ENCODE measurements at regions not wholly inside any gene's neighbourhood (a gene's known extent, or its start where the extent isn't known, plus 50 kb on each side); places are given as distances from the start of the nearest gene placed in this dataset.

DNA sequence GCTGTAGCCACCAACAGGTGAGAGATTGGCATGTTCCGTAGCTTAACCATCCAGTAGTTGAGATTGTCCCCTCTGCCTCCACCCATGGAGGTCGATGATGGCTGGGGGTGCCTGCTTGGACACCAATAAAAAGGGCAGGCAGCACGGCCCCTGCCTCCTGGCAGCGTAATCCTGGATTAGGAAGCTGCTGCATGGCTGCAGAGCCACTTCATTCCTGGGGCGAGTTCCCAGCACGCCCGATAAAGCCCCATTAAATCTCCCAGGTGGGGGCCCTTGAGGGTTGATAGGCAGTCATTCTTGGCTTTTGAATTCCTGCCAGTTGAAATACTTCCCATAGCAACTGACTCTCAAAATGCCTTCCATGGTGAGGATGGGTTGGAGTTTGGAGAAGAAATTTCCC lies 67.8 kb downstream of the PLXNA1 start:
- no peaks in the 10 kb centered on the region for H3K79me2 ChIP-seq (ENCODE audit: insufficient read depth, low read length)
- no peak overlapping the region for H3K27ac ChIP-seq (ENCODE audit: low read depth, low read length)
- H3F3A ChIP-seq (ENCODE audit: insufficient read depth): no peaks in the 10 kb centered on the region
- H3K4me3 ChIP-seq (ENCODE audit: insufficient read depth, low read length, poor library complexity, severe bottlenecking): no peak overlapping the region
- H3K9me3 ChIP-seq (ENCODE audit: insufficient read depth, low read length): peaks cover 17% of the 10 kb centered on the region; the same call in 1 of the 2 replicates
- H3K9ac ChIP-seq (ENCODE audit: low read length): no peak overlapping the region
- no peak overlapping the region for H3K4me2 ChIP-seq (ENCODE audit: low read depth, low read length, poor library complexity, severe bottlenecking)
- H2AFZ ChIP-seq (ENCODE audit: low read depth, low read length, severe bottlenecking): no peak overlapping the region
- no peaks in the 10 kb centered on the region for H4K20me1 ChIP-seq (ENCODE audit: low read depth, low read length)
- no peak for TF ChIP-seq EZH2phosphoT487 (conservative IDR thresholded peaks at IDR 0.05; ENCODE audit: low read length)
- TF ChIP-seq, protein P1, sequence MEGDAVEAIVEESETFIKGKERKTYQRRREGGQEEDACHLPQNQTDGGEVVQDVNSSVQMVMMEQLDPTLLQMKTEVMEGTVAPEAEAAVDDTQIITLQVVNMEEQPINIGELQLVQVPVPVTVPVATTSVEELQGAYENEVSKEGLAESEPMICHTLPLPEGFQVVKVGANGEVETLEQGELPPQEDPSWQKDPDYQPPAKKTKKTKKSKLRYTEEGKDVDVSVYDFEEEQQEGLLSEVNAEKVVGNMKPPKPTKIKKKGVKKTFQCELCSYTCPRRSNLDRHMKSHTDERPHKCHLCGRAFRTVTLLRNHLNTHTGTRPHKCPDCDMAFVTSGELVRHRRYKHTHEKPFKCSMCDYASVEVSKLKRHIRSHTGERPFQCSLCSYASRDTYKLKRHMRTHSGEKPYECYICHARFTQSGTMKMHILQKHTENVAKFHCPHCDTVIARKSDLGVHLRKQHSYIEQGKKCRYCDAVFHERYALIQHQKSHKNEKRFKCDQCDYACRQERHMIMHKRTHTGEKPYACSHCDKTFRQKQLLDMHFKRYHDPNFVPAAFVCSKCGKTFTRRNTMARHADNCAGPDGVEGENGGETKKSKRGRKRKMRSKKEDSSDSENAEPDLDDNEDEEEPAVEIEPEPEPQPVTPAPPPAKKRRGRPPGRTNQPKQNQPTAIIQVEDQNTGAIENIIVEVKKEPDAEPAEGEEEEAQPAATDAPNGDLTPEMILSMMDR (IDR thresholded peaks at IDR 0.05; ENCODE audit: insufficient read depth, low read length, poor library complexity, severe bottlenecking): no peak
- H3K9me2 ChIP-seq (replicated peaks; ENCODE audit: insufficient read depth, low read length): no peaks in the 10 kb centered on the region
- H3K36me3 ChIP-seq (ENCODE audit: low read length): no peaks in the 10 kb centered on the region
- H3K27me3 ChIP-seq (ENCODE audit: low read length): no peaks in the 10 kb centered on the region

DNA sequence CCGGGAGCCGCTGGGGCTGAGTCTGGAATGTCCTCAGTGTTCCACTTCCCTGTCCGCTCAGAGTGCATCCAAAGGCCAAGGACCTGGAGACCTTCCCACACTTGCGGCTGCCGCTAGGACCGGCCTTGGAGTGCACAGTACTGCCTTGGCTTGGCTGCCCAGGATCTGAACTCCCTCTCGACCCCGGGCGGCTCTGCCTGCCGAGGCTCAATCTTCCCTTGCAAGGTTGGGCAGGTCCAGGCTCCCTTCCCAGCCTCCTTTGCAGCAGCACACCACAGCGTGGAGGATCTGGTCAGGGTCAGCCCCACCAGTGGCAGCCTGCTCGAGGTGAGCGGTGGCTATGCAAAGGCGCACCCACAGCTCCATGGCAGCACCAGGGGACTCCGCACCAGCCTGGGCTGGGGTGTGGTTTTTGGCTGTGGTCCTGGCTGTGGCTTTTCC lies 69.2 kb downstream of the PLXNA1 start:
- Histone ChIP-seq H3K4me3 (ENCODE audit: insufficient read depth, low read length, poor library complexity, severe bottlenecking) (no peak overlapping the region), H2AFZ (ENCODE audit: low read depth, low read length, severe bottlenecking) (no peak overlapping the region), H3F3A (ENCODE audit: insufficient read depth) (no peaks in the 10 kb centered on the region), H3K79me2 (ENCODE audit: insufficient read depth, low read length) (no peaks in the 10 kb centered on the region), H3K27me3 (ENCODE audit: low read length) (no peaks in the 10 kb centered on the region), H3K9ac (ENCODE audit: low read length) (no peak overlapping the region), H3K27ac (ENCODE audit: low read depth, low read length) (no peak overlapping the region), H4K20me1 (ENCODE audit: low read depth, low read length) (no peaks in the 10 kb centered on the region), H3K36me3 (ENCODE audit: low read length) (no peaks in the 10 kb centered on the region), H3K4me2 (ENCODE audit: low read depth, low read length, poor library complexity, severe bottlenecking) (no peak overlapping the region), H3K9me2 (replicated peaks; ENCODE audit: insufficient read depth, low read length) (no peaks in the 10 kb centered on the region), H3K9me3 (ENCODE audit: insufficient read depth, low read length) (peaks cover 22% of the 10 kb centered on the region; the same call in 1 of the 2 replicates)
- TF ChIP-seq, protein P1 (IDR thresholded peaks at IDR 0.05; ENCODE audit: insufficient read depth, low read length, poor library complexity, severe bottlenecking): no peak
- TF ChIP-seq EZH2phosphoT487 (conservative IDR thresholded peaks at IDR 0.05; ENCODE audit: low read length): no peak

DNA sequence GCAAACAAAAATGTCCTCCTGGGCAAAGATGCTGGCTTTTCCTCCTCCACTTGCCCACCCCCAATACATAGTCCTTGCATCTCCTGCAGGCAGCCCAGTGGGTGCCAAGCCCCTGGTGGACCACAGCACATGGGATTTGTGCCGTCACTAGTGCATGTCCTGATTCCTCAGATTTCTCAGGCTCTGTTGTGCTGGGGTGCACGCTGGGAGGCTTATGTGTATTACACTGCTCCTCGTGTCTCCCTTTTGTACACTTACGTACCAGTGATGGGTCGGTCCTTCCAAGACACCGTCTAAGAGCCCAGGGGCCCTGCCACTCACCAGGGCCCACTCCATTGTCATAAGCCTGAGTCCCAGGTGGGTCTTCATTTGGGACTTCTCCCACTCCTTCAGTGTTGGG lies 70.1 kb downstream of the PLXNA1 start:
- TF ChIP-seq EZH2phosphoT487 (conservative IDR thresholded peaks at IDR 0.05; ENCODE audit: low read length): no peak
- TF ChIP-seq, protein P1 (IDR thresholded peaks at IDR 0.05; ENCODE audit: insufficient read depth, low read length, poor library complexity, severe bottlenecking): no peak
- H3F3A ChIP-seq (ENCODE audit: insufficient read depth): no peaks in the 10 kb centered on the region
- no peaks in the 10 kb centered on the region for H3K27me3 ChIP-seq (ENCODE audit: low read length)
- H3K79me2 ChIP-seq (ENCODE audit: insufficient read depth, low read length): no peaks in the 10 kb centered on the region
- H3K9me3 ChIP-seq (ENCODE audit: insufficient read depth, low read length): peaks cover 31% of the 10 kb centered on the region; the same call in 1 of the 2 replicates
- H3K36me3 ChIP-seq (ENCODE audit: low read length): no peaks in the 10 kb centered on the region
- H3K9me2 ChIP-seq (replicated peaks; ENCODE audit: insufficient read depth, low read length): no peaks in the 10 kb centered on the region
- H3K4me3 ChIP-seq (ENCODE audit: insufficient read depth, low read length, poor library complexity, severe bottlenecking): no peak overlapping the region
- no peak overlapping the region for H3K4me2 ChIP-seq (ENCODE audit: low read depth, low read length, poor library complexity, severe bottlenecking)
- no peak overlapping the region for H3K27ac ChIP-seq (ENCODE audit: low read depth, low read length)
- H2AFZ ChIP-seq (ENCODE audit: low read depth, low read length, severe bottlenecking): no peak overlapping the region
- H4K20me1 ChIP-seq (ENCODE audit: low read depth, low read length): no peaks in the 10 kb centered on the region
- no peak overlapping the region for H3K9ac ChIP-seq (ENCODE audit: low read length)

Data from SU-DHL-6 (cell line).